Stimulated activated naive CD8-positive, alpha-beta T cell treated with anti-CD3 and anti-CD28 coated beads, Interleukin-15, amount 100 ng/mL, for 72 hours (primary cell): ENCODE measurements at regions not wholly inside any gene's neighbourhood (a gene's known extent, or its start where the extent isn't known, plus 50 kb on each side); places are given as distances from the start of the nearest gene placed in this dataset.
"Not testable (repeated sequence)": the region's sequence is repeated elsewhere in the genome, so short reads cannot be mapped to it uniquely, and the experiment has no call there.

Experiments used
- ATAC-seq: fragments of 150-1000 bp; cut with Tn5 transposase; 2 replicates; pipeline ENCODE4 v1.10.0; 2021; ENCODE audit warnings: mild to moderate bottlenecking, moderate library complexity
- DNase-seq, 2 donors: peaks; one replicate each; pipeline ENCODE4 v3.0.0; 2021 to 2022
- H3K27ac Mint-ChIP-seq, 2 donors: one replicate each; pipeline ENCODE4 v1.8.0; 2022; ENCODE audit warnings: mild to moderate bottlenecking in 2 of 2, mixed read lengths in 2 of 2, moderate library complexity in 2 of 2
- H3K27me3 Mint-ChIP-seq: one replicate; pipeline ENCODE4 v1.8.0; 2022; ENCODE audit warnings: mixed read lengths
- H3K4me1 Mint-ChIP-seq: one replicate; pipeline ENCODE4 v1.8.0; 2022; ENCODE audit warnings: mild to moderate bottlenecking, mixed read lengths
- H3K4me3 Mint-ChIP-seq, 2 donors: one replicate each; pipeline ENCODE4 v1.8.0; 2022; ENCODE audit warnings: mild to moderate bottlenecking in 2 of 2, mixed read lengths in 2 of 2, moderate library complexity in 1 of 2
- H3K9me3 Mint-ChIP-seq, 2 donors: one replicate each; pipeline ENCODE4 v1.8.0; 2022; ENCODE audit warnings: mixed read lengths in 2 of 2

GRCh38 chr6:84635081-84635761 lies 129.2 kb downstream of the TBX18 start:
- Mint-ChIP-seq H3K4me3 (no peak overlapping the region), H3K9me3 (peaks cover 0 to 10% of the 10 kb centered on the region in 2 donors), H3K27ac (no peak overlapping the region), H3K27me3 (no peaks in the 10 kb centered on the region), H3K4me1 (no peaks in the 10 kb centered on the region)
- ATAC-seq (no peak), DNase-seq (no peak)

- DNase-seq (no peak), ATAC-seq (no peak)
- Mint-ChIP-seq H3K27ac (no peak overlapping the region), H3K4me3 (no peak overlapping the region), H3K9me3 (peaks cover 0 to 10% of the 10 kb centered on the region in 2 donors), H3K27me3 (no peaks in the 10 kb centered on the region), H3K4me1 (no peaks in the 10 kb centered on the region)
These were observed 130.6 kb downstream of the TBX18 start for GRCh38 chr6:84633771-84634170.

- not testable (repeated sequence) for ATAC-seq
These were observed 137.9 kb downstream of the TBX18 start for GRCh38 chr6:84626527-84626926.

GRCh38 chr6:84625506-84625905 lies 138.9 kb downstream of the TBX18 start:
- DNase-seq (no peak), ATAC-seq (no peak)
- H3K4me3 Mint-ChIP-seq: no peak overlapping the region
- no peaks in the 10 kb centered on the region for H3K4me1 Mint-ChIP-seq
- no peaks in the 10 kb centered on the region for H3K27me3 Mint-ChIP-seq
- no peak overlapping the region for H3K27ac Mint-ChIP-seq
- peaks cover 16% of the 10 kb centered on the region in 2 donors for H3K9me3 Mint-ChIP-seq

More at GRCh38 chr6:84626527-84626926, 137.9 kb downstream of the TBX18 start:
- DNase-seq, H3K4me3 Mint-ChIP-seq, H3K27ac Mint-ChIP-seq, H3K27me3 Mint-ChIP-seq, H3K4me1 Mint-ChIP-seq: not testable (repeated sequence)
- peaks cover 9 to 13% of the 10 kb centered on the region in 2 donors for H3K9me3 Mint-ChIP-seq

GRCh38 chr6:84623956-84624680 lies 140.3 kb downstream of the TBX18 start:
- ATAC-seq (no peak), DNase-seq (no peak)
- no peaks in the 10 kb centered on the region for H3K4me1 Mint-ChIP-seq
- no peak overlapping the region for H3K27ac Mint-ChIP-seq
- no peak overlapping the region for H3K4me3 Mint-ChIP-seq
- peaks cover 19 to 21% of the 10 kb centered on the region in 2 donors for H3K9me3 Mint-ChIP-seq
- no peaks in the 10 kb centered on the region for H3K27me3 Mint-ChIP-seq

- H3K4me1 Mint-ChIP-seq: no peaks in the 10 kb centered on the region
These were observed 145.6 kb downstream of the TBX18 start for GRCh38 chr6:84618836-84619235.

GRCh38 chr6:84618046-84618752 lies 146.2 kb downstream of the TBX18 start:
- H3K4me3 Mint-ChIP-seq: no peak overlapping the region
- no peak for ATAC-seq
- no peaks in the 10 kb centered on the region for H3K27me3 Mint-ChIP-seq
- H3K27ac Mint-ChIP-seq: no peak overlapping the region
- no peak for DNase-seq
- H3K4me1 Mint-ChIP-seq: no peaks in the 10 kb centered on the region
- peaks cover 14 to 29% of the 10 kb centered on the region in 2 donors for H3K9me3 Mint-ChIP-seq

More at GRCh38 chr6:84618836-84619235, 145.6 kb downstream of the TBX18 start:
- DNase-seq: no peak
- Mint-ChIP-seq H3K4me3 (no peak overlapping the region), H3K27ac (no peak overlapping the region), H3K9me3 (peaks cover 14 to 29% of the 10 kb centered on the region in 2 donors), H3K27me3 (no peaks in the 10 kb centered on the region)
- ATAC-seq: no peak

GRCh38 chr6:84615987-84616386 lies 148.4 kb downstream of the TBX18 start:
- no peak overlapping the region for H3K27ac Mint-ChIP-seq
- peaks cover 7 to 15% of the 10 kb centered on the region in 2 donors for H3K9me3 Mint-ChIP-seq
- no peak for ATAC-seq
- no peaks in the 10 kb centered on the region for H3K4me1 Mint-ChIP-seq
- H3K4me3 Mint-ChIP-seq: no peak overlapping the region
- H3K27me3 Mint-ChIP-seq: no peaks in the 10 kb centered on the region
- no peak for DNase-seq

GRCh38 chr6:84615113-84615850 lies 149.1 kb downstream of the TBX18 start:
- Mint-ChIP-seq H3K27me3 (no peaks in the 10 kb centered on the region), H3K27ac (no peak overlapping the region), H3K9me3 (peaks cover 1 to 11% of the 10 kb centered on the region in 2 donors), H3K4me1 (no peaks in the 10 kb centered on the region), H3K4me3 (no peak overlapping the region)
- no peak for ATAC-seq
- DNase-seq: no peak

- no peak for ATAC-seq
- H3K4me3 Mint-ChIP-seq: no peak overlapping the region
- H3K27ac Mint-ChIP-seq: no peak overlapping the region
- no peaks in the 10 kb centered on the region for H3K4me1 Mint-ChIP-seq
- DNase-seq: no peak
- H3K9me3 Mint-ChIP-seq: no peaks in the 10 kb centered on the region
- no peaks in the 10 kb centered on the region for H3K27me3 Mint-ChIP-seq
These were observed 157.5 kb downstream of the TBX18 start for GRCh38 chr6:84606860-84607259.

GRCh38 chr6:84605298-84605697 lies 159.1 kb downstream of the TBX18 start:
- Mint-ChIP-seq H3K9me3 (no peaks in the 10 kb centered on the region), H3K4me1 (no peaks in the 10 kb centered on the region), H3K27ac (no peak overlapping the region), H3K4me3 (no peak overlapping the region), H3K27me3 (no peaks in the 10 kb centered on the region)
- DNase-seq: no peak
- no peak for ATAC-seq

GRCh38 chr6:84601366-84601765 lies 163.0 kb downstream of the TBX18 start:
- no peak overlapping the region for H3K4me3 Mint-ChIP-seq
- no peaks in the 10 kb centered on the region for H3K9me3 Mint-ChIP-seq
- no peaks in the 10 kb centered on the region for H3K27me3 Mint-ChIP-seq
- no peak overlapping the region for H3K27ac Mint-ChIP-seq
- no peaks in the 10 kb centered on the region for H3K4me1 Mint-ChIP-seq
- DNase-seq: no peak
- ATAC-seq: no peak

- Mint-ChIP-seq H3K27me3 (no peaks in the 10 kb centered on the region), H3K4me3 (no peak overlapping the region), H3K27ac (no peak overlapping the region), H3K9me3 (no peaks in the 10 kb centered on the region), H3K4me1 (no peaks in the 10 kb centered on the region)
- DNase-seq: no peak
- ATAC-seq: no peak
These were observed 164.4 kb downstream of the TBX18 start for GRCh38 chr6:84599991-84600390.

- no peaks in the 10 kb centered on the region for H3K9me3 Mint-ChIP-seq
- no peak for ATAC-seq
- H3K4me1 Mint-ChIP-seq: no peaks in the 10 kb centered on the region
- H3K27me3 Mint-ChIP-seq: no peaks in the 10 kb centered on the region
- DNase-seq: no peak
- H3K27ac Mint-ChIP-seq: no peak overlapping the region
- no peak overlapping the region for H3K4me3 Mint-ChIP-seq
These were observed 167.0 kb downstream of the TBX18 start for GRCh38 chr6:84597238-84597875.

- Mint-ChIP-seq H3K27ac (no peak overlapping the region), H3K27me3 (no peaks in the 10 kb centered on the region), H3K4me3 (no peak overlapping the region), H3K4me1 (no peaks in the 10 kb centered on the region), H3K9me3 (no peaks in the 10 kb centered on the region)
- ATAC-seq (no peak), DNase-seq (no peak)
These were observed 167.9 kb downstream of the TBX18 start for GRCh38 chr6:84596488-84596887.
